ENCODE measurements at regions not wholly inside any gene's neighbourhood (a gene's known extent, or its start where the extent isn't known, plus 50 kb on each side); places are given as distances from the start of the nearest gene placed in this dataset.
"Not testable (repeated sequence)": the region's sequence is repeated elsewhere in the genome, so short reads cannot be mapped to it uniquely, and the experiment has no call there.

GRCh38 chr9:111099199-111100008 is 61.1 kb upstream of the LPAR1 start:
- peak in 1 of 11 donors; percentile 12 for DNase-seq (ENCODE audit: extremely low read depth in 1 of 11, low read depth in 9 of 11, low spot score in 4 of 11)

- DNase-seq (ENCODE audit: extremely low read depth in 1 of 11, low read depth in 9 of 11, low spot score in 4 of 11), result no peak
Observed at GRCh38 chr9:111098093-111098492, 59.8 kb upstream of the LPAR1 start.

GRCh38 chr9:111096051-111096450 is 57.8 kb upstream of the LPAR1 start:
- DNase-seq (ENCODE audit: extremely low read depth in 1 of 11, low read depth in 9 of 11, low spot score in 4 of 11), result no peak

- DNase-seq (ENCODE audit: extremely low read depth in 1 of 11, low read depth in 9 of 11, low spot score in 4 of 11), result peak in 8 of 11 donors; percentile 17 to 73 (median 42)
Observed at GRCh38 chr9:111095441-111095840, 57.2 kb upstream of the LPAR1 start.

GRCh38 chr9:111094958-111095357 is 56.7 kb upstream of the LPAR1 start:
- no peak for DNase-seq (ENCODE audit: extremely low read depth in 1 of 11, low read depth in 9 of 11, low spot score in 4 of 11)

GRCh38 chr9:111094433-111094924 is 56.2 kb upstream of the LPAR1 start:
- DNase-seq (ENCODE audit: extremely low read depth in 1 of 11, low read depth in 9 of 11, low spot score in 4 of 11), result no peak

- DNase-seq (ENCODE audit: extremely low read depth in 1 of 11, low read depth in 9 of 11, low spot score in 4 of 11), result not testable (repeated sequence)
Observed at GRCh38 chr9:111092167-111092566, 53.9 kb upstream of the LPAR1 start.
